HG03025 (cell line): ENCODE measurements at regions not wholly inside any gene's neighbourhood (a gene's known extent, or its start where the extent isn't known, plus 50 kb on each side); places are given as distances from the start of the nearest gene placed in this dataset.

Source experiments
- ATAC-seq: cut with Tn5 transposase; IDR thresholded peaks from one replicate; pipeline ENCODE4 v1.9.1; 2021; ENCODE audit warnings: mild to moderate bottlenecking, moderate library complexity; ENCODE audit not compliant: unreplicated experiment, low FRiP score

- ATAC-seq: no peak
Observed at GRCh38 chr9:1200847-1201251, 150.7 kb downstream of the DMRT2 start.

GRCh38 chr9:1201262-1201661 lies 151.1 kb downstream of the DMRT2 start:
- ATAC-seq: no peak

GRCh38 chr9:1201901-1202300 lies 151.7 kb downstream of the DMRT2 start:
- ATAC-seq: no peak

GRCh38 chr9:1202512-1203280 lies 152.5 kb downstream of the DMRT2 start:
- no peak for ATAC-seq

DNA sequence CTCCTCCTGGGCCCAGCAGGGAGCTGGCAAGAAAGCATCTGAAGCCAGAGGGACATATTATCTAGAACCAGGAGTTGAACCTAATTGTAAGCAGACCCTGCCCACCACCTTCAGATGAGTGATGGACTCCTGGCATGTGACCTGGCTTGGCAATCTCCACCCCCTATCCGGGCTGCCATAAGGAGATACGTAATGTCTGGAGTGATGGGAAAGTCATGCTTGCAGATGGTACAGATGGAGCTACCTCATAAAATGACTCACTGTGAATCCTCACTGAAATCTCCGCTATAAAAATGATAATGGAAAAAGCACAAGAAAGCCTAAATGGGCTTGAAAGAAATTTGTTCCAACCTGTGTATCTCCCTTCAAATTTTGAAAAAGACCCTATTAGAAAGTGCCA lies 157.5 kb downstream of the DMRT2 start:
- ATAC-seq: no peak

GRCh38 chr9:1208157-1208556 lies 158.0 kb downstream of the DMRT2 start:
- no peak for ATAC-seq

GRCh38 chr9:1210954-1211353 lies 160.8 kb downstream of the DMRT2 start:
- ATAC-seq: no peak

GRCh38 chr9:1216532-1216931 lies 166.4 kb downstream of the DMRT2 start:
- no peak for ATAC-seq

GRCh38 chr9:1217076-1217475 lies 166.9 kb downstream of the DMRT2 start:
- ATAC-seq: no peak

- ATAC-seq: no peak
Observed at GRCh38 chr9:1219284-1219683, 169.1 kb downstream of the DMRT2 start.

GRCh38 chr9:1221298-1221697 lies 171.1 kb downstream of the DMRT2 start:
- no peak for ATAC-seq

DNA sequence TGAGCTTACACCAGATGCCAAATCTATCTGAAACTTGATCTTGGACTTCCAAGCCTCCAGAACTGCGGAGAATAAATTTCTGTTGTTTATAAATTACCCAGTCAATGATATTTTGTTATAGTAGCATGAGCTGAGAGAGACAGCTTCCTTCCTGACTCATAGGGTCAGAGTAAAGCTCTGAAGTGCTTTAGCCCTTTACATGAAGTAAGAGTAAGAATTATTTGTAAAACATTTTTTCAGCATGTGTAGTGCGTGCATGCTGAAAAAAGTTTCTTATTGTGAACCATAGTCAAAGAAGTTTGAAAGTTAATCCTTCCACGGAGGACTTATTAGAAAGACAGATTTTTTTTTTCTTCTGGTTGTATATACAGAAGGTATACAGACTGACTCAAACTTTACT lies 172.4 kb downstream of the DMRT2 start:
- ATAC-seq: no peak

- no peak for ATAC-seq
Observed at GRCh38 chr9:1231998-1232919, 182.1 kb downstream of the DMRT2 start.

DNA sequence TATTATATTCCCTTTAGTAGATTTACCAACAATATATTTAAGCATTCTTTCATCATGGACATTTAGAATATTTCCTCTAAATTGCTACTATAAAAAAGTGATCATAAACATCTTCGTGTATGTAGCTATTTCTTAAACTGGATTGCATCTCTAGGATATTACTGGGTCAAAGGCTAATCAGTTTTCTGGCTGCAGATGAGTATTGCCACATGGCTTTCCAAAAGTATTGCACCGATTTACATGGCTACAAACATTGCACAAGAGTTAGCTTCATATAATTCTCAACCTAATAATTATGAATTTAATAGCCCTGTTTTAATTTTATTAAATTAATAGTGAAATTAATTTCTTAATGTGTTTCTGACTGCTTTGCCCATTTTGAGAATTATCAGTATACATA lies 183.4 kb downstream of the DMRT2 start:
- no peak for ATAC-seq

GRCh38 chr9:1235650-1236049 lies 185.5 kb downstream of the DMRT2 start:
- no peak for ATAC-seq

- ATAC-seq: no peak
Observed at GRCh38 chr9:1236061-1236460, 185.9 kb downstream of the DMRT2 start.

DNA sequence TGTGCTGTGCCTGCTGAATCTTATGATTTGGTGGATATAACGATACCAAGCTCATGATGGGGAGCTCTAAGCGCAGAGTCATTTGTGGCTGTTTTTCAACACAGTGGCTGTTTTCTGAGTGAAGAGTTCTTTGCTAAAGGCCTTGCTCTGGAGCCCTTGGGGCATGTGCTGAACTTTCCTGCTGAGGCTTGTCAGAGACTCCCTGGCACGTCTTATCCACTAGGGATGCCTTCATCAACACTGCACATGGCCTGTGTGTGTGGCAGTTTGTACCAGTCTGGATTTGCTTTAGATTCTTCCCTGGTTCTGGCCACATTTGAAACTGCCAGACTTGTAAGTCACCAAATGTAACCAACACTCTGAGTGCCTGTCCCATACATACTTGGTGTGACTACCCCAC lies 188.2 kb downstream of the DMRT2 start:
- no peak for ATAC-seq

DNA sequence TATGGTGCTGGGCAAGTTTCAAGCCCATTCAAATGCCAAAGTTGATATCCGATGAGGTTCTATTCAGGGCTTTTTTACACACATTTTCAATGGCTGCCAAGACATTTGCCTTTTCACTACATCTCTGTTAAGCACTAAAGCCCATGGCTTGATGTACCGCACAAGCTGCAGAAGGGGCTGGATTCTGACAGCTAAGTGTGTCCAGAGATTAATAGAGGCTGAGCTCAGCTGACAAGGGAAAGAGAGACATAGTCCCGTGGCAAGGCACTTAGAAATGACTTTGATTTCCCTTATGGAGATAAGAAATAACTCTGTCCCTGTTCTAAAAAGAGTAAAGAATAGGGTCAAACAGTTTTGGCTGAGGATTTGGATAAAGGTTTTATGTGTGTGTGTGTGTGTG lies 198.6 kb downstream of the DMRT2 start:
- ATAC-seq: no peak

DNA sequence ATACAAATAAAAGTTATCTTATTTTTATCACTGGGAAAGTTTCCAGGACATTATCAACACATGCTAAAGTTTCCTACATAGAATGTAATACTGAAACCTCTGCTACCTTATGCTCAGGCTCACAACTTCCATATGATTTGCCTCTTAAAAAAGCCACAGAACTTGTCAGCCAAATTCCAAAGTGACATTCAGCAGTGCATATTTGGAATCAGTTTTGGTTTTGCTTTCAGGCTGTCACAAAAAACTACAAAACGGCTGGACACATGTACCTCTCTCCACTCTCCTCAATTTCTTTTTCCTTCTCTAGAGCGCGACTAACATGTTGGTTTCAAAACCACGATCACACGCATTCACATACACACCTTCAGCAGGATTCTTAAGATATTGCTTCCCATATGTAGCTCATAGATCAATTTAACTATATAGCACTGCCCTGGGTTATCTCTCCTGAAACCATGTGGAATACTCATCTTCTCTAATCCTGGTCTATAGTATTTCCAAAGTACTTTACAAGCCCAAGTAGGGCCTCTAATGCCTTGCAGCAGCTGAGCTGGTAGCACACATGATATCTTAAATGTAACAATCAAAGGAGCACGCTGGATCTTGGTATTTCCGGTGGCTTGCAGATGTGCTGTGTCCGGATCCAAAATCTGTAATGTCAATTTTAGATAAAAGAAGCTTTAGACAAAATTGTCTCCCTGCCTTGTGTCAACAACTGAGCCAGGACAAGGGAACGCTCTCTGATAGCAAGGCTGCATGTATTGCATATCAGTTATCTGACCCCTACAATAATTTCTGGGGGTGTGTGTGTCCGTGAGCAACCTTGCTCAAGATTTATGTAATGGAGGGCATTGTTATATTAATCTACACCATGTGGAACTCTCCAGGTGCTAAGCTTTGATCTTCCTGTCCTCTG lies 203.2 kb downstream of the DMRT2 start:
- no peak for ATAC-seq

DNA sequence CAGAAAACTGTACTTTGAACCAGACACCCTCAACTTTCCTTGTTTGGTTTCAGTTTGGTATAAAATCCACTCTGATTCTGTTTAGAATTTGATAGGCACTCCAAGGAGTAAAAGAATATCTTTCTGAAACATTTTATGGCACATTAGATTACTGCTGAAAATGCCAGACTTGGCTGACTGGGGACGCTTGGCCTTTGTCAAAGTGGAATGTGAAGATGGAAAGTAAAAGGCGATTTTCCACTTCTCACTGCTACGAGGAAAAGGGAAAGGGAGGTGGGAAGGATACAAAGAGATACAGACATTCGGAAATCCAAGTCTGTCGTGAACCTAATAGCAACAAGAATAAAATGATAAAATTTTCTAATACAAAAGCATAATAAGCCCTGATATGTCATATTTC lies 203.9 kb downstream of the DMRT2 start:
- ATAC-seq: no peak

DNA sequence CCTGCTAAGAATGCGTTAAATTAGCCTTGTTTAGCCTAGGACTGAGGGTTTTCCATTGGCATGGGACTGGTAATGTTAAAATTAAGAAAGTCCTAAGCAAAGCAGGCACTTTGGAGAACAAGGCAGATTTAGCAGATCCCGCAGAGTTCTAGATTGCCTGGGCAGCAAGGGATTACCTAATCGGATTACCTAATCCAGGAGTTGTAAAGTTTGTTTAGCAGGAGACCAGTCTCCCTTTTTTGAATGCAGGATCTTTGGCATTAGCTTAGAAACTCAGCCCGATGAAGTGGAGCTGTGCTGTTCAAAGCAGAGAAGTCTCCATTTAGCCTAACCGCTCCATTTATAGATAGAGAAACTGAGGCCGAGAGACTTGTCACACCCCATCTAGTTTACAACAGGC lies 206.0 kb downstream of the DMRT2 start:
- ATAC-seq: no peak
